Prostate gland (tissue), 2 donors: ENCODE measurements at regions not wholly inside any gene's neighbourhood (a gene's known extent, or its start where the extent isn't known, plus 50 kb on each side); places are given as distances from the start of the nearest gene placed in this dataset.

Experiments used
- DNase-seq: peaks from one replicate; pipeline ENCODE4 v3.0.0-alpha.2; 2019; ENCODE audit warnings: low spot score
- H3K27ac ChIP-seq, 2 donors: fragments of 200-600 bp; sonication (generic); 2 replicates each; pipeline ENCODE4 v1.5.1; 2017 to 2019
- H3K27me3 ChIP-seq: fragments of 200-600 bp; sonication (generic); replicated peaks from 2 replicates; pipeline ENCODE4 v1.5.1; 2019; ENCODE audit not compliant: insufficient read depth
- H3K36me3 ChIP-seq, 2 donors: fragments of 200-600 bp; sonication (generic); 1 replicate in 1 of 2; 2 replicates in 1 of 2; pipeline versions ENCODE4 v1.5.1 to v1.8.1; 2017 to 2019
- H3K4me1 ChIP-seq: fragments of 200-600 bp; sonication (generic); replicated peaks from 2 replicates; pipeline ENCODE4 v1.5.1; 2019
- H3K4me3 ChIP-seq, 2 donors: fragments of 200-600 bp; sonication (generic); 2 replicates each; pipeline ENCODE4 v1.5.1; 2017 to 2019
- H3K9me3 ChIP-seq: fragments of 200-600 bp; sonication (generic); 2 replicates; pipeline ENCODE4 v1.5.1; 2017
- POLR2A ChIP-seq: fragments of 450-650 bp; IDR thresholded peaks from one replicate; pipeline ENCODE4 v1.6.1; 2016; ENCODE audit warnings: antibody characterized with exemption, mild to moderate bottlenecking
- POLR2AphosphoS5 ChIP-seq: sonication (generic); formaldehyde crosslinking; IDR thresholded peaks from one replicate; pipeline ENCODE4 v1.6.1; 2017; ENCODE audit warnings: antibody characterized with exemption
- WGBS: methylation state at CpG from one replicate; pipeline ENCODE4 v1.1.5; 2018; 5-methylcytosine and 5-hydroxymethylcytosine counted together
- intact Hi-C: fragments of 100-400 bp; cut with DNase I; formaldehyde crosslinking; loops from one replicate; pipeline ENCODE4 v1.14.2; 2022
- TF ChIP-seq, protein P1 (sequence below), 4 experiments: fragments of 200-600 bp in 2 of 4; fragments of 450-650 bp in 2 of 4; sonication (generic) in 2 of 4; IDR thresholded peaks; 1 replicate in 3 of 4; 2 replicates in 1 of 4; pipeline ENCODE4 v1.5.1; 2016 to 2019; ENCODE audit warnings: antibody characterized with exemption in 4 of 4, mild to moderate bottlenecking in 2 of 4, moderate library complexity in 2 of 4

DNA sequence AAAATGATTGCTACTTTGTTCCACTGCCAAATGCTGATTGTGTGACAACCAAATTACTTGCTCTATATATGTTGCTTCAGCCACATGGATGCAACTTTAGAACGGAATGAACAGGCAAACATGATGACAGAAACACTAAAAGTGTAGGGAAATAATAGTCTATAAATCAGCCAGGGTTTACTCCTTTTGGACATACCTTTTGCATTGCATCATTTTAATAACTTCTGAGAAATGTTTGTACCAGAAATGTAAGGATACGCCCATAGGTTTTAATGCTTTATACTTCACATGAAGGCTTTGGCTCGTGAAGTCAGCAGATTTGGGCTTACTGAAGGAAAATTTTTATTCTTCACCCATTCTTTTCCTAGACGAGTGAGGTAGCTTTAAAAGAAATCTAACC lies 141.0 kb downstream of the POSTN start:
- H3K27me3 ChIP-seq = no peaks in the 10 kb centered on the region
- DNase-seq = no peak
- no peaks in the 10 kb centered on the region for H3K4me1 ChIP-seq
- no peak overlapping the region for H3K4me3 ChIP-seq
- no peaks in the 10 kb centered on the region for H3K9me3 ChIP-seq
- WGBS = 70% methylated on average over 4 of the region's 4 CpGs
- intact Hi-C loops = no loop called here
- TF ChIP-seq POLR2AphosphoS5 (no peak), POLR2A (no peak)
- TF ChIP-seq, protein P1, sequence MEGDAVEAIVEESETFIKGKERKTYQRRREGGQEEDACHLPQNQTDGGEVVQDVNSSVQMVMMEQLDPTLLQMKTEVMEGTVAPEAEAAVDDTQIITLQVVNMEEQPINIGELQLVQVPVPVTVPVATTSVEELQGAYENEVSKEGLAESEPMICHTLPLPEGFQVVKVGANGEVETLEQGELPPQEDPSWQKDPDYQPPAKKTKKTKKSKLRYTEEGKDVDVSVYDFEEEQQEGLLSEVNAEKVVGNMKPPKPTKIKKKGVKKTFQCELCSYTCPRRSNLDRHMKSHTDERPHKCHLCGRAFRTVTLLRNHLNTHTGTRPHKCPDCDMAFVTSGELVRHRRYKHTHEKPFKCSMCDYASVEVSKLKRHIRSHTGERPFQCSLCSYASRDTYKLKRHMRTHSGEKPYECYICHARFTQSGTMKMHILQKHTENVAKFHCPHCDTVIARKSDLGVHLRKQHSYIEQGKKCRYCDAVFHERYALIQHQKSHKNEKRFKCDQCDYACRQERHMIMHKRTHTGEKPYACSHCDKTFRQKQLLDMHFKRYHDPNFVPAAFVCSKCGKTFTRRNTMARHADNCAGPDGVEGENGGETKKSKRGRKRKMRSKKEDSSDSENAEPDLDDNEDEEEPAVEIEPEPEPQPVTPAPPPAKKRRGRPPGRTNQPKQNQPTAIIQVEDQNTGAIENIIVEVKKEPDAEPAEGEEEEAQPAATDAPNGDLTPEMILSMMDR (IDR thresholded peaks at IDR 0.05) = no peak
- no peaks in the 10 kb centered on the region for H3K36me3 ChIP-seq
- H3K27ac ChIP-seq = no peak overlapping the region

DNA sequence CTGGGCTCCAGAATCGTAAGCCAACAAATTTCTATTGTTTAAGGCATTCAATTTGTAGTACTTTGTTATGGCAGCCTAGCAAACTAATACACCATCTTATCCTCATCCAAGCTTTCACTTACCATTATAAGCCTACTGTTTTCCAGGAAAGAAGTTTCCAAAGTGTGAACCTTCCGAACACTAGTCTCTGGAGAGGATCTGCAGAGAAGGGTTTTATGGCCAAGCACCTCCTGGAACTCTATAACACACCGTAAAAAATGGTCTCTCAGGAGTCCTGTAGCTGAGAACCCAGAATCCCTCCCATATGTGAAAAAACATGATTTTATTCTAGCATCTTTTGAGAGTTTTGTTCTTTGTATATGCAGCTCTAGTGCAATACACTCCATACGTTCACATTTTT lies 142.1 kb downstream of the POSTN start:
- no peak for DNase-seq
- WGBS = 73% methylated on average over 4 of the region's 4 CpGs
- H3K4me1 ChIP-seq = no peaks in the 10 kb centered on the region
- H3K4me3 ChIP-seq = no peak overlapping the region
- no peaks in the 10 kb centered on the region for H3K36me3 ChIP-seq
- intact Hi-C loops = no loop called here
- H3K9me3 ChIP-seq = no peaks in the 10 kb centered on the region
- TF ChIP-seq, protein P1 (IDR thresholded peaks at IDR 0.05) = no peak
- TF ChIP-seq POLR2AphosphoS5 (no peak), POLR2A (no peak)
- H3K27ac ChIP-seq = no peak overlapping the region
- H3K27me3 ChIP-seq = no peaks in the 10 kb centered on the region

DNA sequence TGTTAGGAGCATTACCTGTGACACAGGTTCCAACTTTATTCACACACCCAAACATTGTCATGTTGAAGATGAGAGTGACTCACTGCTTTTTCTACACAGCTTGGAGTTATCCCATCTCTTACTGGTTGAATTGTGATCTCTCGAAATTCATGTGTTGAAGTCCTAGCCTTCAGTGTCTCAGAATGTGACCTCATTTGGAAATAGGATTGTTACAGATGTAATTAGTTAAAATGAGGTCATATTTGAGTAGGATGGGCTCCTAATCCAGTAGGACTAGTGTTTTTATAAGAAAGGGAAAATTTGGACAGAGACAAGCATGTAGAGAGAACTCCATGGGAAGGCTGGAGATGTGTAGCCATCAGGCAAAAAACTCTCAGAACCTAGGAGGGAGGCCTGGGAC lies 142.5 kb downstream of the POSTN start:
- no peak overlapping the region for H3K4me3 ChIP-seq
- no peaks in the 10 kb centered on the region for H3K4me1 ChIP-seq
- TF ChIP-seq, protein P1 (IDR thresholded peaks at IDR 0.05) = no peak
- TF ChIP-seq POLR2AphosphoS5 = no peak
- TF ChIP-seq POLR2A = no peak
- H3K27me3 ChIP-seq = no peaks in the 10 kb centered on the region
- H3K36me3 ChIP-seq = no peaks in the 10 kb centered on the region
- H3K27ac ChIP-seq = no peak overlapping the region
- H3K9me3 ChIP-seq = no peaks in the 10 kb centered on the region
- 79% methylated on average over 1 of the region's 1 CpG for WGBS
- intact Hi-C loops = no loop called here
- no peak for DNase-seq

DNA sequence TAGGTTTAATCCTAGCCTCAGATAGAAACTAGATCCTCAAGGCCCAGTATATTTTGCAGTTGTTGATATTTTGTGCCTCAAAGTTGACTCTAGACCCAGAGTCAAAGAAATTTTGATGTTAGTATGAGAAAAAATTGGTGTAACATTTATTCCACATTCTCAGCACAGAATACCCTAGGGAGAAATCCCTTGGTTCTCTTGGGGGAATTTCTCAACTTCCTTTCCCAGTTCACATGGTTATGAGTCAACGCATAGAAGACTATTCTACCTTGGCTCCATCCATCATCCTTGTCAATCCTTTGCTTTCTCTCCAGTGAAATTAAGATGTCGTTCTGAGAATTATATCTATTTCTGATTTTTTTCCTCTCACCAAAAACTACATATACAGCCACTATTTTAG lies 145.3 kb downstream of the POSTN start:
- no peak for TF ChIP-seq POLR2AphosphoS5
- TF ChIP-seq, protein P1 (IDR thresholded peaks at IDR 0.05) = no peak
- TF ChIP-seq POLR2A = no peak
- Histone ChIP-seq H3K27me3 (no peaks in the 10 kb centered on the region), H3K9me3 (no peaks in the 10 kb centered on the region), H3K4me1 (no peaks in the 10 kb centered on the region), H3K4me3 (no peak overlapping the region), H3K36me3 (no peaks in the 10 kb centered on the region), H3K27ac (no peak overlapping the region)
- DNase-seq = no peak
- intact Hi-C loops = no loop called here
- WGBS = 92% methylated on average over 2 of the region's 2 CpGs

DNA sequence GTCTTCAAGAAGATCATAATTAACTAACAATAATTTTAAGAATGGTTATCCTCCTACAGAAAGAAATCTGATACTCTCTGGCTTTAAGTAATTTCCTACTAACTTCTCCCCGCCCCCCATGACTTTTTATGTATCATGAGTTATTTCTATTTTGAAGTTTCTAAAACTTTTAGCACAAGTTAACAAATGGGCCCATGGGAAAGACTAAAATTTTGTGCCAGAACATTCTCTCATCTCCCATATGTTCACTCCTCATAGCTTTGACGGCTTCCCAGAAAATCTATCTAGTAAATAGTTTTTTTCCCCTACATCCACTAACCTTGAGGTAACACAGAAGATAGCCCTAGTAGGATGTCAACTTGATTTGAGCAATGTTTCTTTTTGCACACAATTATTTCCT lies 148.3 kb downstream of the POSTN start:
- Histone ChIP-seq H3K27me3 (no peaks in the 10 kb centered on the region), H3K4me3 (no peak overlapping the region), H3K27ac (no peak overlapping the region), H3K4me1 (no peaks in the 10 kb centered on the region), H3K36me3 (no peaks in the 10 kb centered on the region), H3K9me3 (no peaks in the 10 kb centered on the region)
- no peak for DNase-seq
- TF ChIP-seq, protein P1 (IDR thresholded peaks at IDR 0.05) = no peak
- TF ChIP-seq POLR2A = no peak
- no peak for TF ChIP-seq POLR2AphosphoS5
- WGBS = 88% methylated on average over 2 of the region's 2 CpGs
- intact Hi-C loops = no loop called here
